NCI-H1105 (cell line): ENCODE measurements at regions not wholly inside any gene's neighbourhood (a gene's known extent, or its start where the extent isn't known, plus 50 kb on each side); places are given as distances from the start of the nearest gene placed in this dataset.

Experiments
- DNase-seq: peaks from one replicate; lab custom pipeline; 2025; lab: John Stamatoyannopoulos, UW

DNA sequence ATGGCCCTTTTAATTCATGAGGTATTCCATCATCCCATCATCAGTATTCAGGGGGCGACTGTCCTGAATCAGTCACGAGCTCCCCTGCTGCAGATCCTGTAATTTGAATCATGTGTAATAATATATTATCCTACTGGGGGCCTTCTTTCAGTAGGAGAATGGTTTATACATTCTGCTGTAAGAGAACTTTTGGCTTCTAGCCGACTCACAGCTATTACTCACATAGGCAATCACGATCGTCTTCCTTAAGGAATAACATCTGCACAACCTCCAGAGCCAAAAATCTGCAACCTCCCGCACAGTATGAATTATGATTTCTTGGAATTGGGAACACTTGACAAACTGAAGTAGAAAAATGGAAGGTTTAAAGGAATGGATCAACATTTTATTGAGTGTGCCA, 343.0 kb downstream of the USP25 start:
- no peak for DNase-seq

DNA sequence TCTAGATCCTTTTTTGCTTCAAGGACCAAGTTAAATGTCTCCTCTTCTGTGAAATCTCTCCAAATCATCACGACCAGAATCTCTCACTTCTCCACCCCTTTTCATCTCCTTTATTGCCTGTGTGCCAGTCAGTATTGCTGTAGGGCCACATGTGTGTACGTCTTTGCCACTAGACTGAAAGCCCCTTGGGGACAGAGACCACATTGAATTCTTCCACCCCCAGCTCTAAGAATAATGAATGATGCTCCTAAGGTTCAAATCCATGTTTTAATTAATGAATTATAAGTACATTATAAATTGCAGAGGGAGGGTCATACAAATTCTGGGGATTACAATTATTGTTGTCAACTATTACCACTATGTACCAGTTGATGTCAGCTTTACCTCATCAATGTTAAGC, 343.8 kb downstream of the USP25 start:
- no peak for DNase-seq

DNA sequence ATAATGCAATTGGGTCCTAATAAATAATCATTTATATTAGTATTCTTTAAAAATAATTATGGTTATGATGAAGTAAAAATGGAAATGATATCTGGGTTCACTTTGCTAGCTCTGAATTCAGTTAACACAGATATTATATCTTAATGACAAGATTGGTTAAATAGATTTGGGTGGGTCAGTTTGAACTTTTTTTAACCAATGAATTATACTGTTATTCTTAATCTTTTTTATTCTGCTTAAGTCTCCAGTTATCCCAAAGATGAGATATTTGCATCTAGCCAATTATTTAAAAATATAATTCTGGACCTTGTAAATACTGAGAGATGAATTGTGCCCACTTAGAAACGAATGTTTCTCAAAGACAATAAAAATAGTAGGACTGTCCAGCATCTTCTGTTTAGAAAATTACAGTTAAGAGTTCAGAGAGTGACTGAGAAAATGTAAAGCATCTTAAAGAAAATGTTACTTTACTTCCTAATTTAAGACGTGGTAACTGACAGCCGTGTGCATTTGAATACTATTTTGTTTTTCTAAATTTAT, 345.2 kb downstream of the USP25 start:
- DNase-seq: no peak

DNA sequence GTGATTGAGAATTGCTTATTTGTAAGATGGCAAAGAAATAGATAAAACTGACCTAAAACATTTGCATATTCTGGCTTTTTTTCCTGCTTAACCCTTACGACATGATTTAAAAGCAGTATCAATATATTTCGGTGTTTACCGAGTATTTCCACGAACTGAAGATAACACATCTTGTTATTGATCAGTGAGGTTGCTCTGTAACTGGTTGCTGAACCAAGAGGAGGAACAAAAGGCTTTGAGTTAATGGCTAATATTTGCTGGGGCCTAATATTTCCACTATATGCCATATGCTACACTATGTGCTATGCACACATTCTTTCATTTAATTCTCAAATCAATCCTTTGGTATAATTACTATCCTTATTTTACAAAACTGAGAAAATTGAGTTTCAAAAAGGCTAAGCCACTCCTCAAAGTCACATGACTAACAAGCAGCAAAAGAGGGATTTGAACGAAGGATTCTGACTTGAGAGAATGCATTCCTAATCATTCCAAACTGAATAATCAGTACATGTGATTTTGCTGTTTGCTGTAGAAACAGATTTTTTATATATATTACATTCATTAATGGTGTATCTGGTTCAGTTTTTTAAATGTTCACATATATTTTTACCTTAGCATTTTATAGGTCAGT, 346.0 kb downstream of the USP25 start:
- DNase-seq: no peak

DNA sequence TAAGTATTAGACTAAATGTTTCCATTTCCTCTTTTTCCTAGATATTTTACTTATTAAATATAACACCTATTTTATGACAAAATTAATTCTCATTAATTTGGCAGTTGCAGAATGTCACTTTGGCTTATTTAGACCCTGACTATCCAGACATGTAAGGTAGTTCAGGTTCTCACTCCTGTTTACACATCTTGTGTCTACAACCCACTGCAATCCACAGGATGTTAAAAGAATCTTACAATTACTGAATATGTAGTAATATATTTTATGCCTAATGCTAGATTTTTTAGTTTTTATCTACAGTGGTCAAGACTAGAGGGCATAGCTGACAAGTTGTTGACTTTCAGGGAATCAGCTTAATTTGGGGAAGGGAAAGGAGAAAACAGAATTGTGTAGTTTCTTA, 346.7 kb downstream of the USP25 start:
- no peak for DNase-seq

DNA sequence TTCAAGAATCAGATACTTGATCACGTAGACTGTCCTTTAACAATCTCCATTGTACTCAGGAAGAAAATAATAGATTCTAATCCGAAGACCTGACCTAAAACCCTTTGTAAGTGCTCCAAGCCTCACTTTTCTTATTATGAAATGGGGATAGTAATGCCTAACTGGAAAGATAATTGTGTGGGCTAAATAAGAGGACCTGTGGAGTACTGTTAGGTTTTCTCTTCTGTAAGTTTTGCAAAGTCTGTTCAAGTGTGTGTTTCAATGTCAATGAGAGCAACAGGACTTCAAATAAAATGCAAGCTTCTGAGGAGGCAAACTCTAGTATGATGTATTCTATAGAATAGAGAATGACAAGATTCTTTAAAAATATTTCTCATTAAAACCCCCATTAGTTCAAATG, 348.6 kb downstream of the USP25 start:
- DNase-seq: no peak

DNA sequence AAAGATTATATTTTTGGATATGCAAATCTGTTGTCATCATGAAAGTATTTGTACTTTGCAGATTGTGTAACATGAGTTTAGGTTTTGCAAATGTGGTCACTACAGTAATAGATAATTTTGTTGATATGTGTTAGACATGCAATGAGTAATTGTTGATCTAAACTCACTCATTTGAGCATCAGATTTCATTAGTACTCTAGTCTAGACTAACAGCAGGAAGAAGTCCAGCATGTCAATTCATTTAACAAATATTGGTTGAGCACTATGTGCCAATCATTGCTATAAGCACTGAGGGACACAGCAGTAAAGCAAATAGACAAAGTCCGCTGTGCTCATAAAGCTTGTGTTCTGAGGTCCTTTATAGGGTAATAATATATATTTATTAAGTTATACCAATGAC, 350.0 kb downstream of the USP25 start:
- no peak for DNase-seq

DNA sequence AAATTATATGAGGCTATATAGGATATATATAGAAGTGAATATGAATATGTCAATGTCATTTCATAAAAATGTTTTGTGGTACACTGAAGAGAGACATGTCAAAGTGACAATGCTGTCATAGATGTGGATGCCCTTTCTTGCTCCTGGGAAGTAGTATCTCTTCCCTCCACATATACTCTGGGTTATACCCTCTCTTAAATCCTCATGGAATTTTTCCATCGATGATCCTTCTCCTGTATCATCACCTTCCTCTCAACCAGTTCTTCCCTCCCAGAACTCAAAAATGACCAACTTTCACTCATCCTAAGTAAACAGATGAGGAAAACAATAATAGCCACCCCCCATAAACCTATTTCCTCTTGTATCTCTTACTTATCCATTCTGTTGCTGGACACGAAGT, 351.5 kb downstream of the USP25 start:
- no peak for DNase-seq

DNA sequence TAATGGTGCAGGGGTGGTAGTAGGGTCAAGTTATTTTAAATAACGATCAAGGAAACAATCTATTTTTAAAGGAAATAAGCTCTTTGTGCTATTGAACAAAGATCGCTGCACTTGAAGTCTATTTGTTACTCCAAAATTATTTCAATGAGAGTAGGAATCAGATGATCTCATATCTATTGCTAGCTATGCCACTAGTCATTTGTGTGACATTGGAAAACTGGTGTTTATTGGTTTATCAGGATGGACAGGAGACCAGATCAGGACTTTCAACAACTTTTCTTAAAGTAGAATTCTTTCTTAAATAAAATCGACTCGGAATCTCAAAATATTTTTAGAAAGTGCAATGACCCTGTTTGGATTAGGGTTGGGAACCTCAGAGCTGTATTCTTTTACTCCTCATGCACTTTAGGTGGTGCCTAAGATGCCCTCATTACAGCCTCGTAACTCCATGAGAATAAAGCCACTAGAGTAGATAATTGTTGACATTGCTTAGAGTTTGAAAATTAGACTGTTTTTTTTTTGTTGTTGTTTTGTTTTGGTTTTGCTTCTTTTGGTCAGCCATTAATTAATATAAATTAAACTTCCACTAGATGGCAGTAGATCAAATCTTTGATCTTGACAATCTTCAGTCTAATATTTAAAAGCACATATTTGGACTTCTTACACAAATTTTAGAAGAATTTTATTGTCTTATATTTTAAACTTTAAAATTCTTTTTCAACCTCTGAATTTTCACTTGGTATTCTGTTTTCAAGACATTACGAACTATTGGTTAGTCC, 352.4 kb downstream of the USP25 start:
- peak; percentile 2 for DNase-seq

DNA sequence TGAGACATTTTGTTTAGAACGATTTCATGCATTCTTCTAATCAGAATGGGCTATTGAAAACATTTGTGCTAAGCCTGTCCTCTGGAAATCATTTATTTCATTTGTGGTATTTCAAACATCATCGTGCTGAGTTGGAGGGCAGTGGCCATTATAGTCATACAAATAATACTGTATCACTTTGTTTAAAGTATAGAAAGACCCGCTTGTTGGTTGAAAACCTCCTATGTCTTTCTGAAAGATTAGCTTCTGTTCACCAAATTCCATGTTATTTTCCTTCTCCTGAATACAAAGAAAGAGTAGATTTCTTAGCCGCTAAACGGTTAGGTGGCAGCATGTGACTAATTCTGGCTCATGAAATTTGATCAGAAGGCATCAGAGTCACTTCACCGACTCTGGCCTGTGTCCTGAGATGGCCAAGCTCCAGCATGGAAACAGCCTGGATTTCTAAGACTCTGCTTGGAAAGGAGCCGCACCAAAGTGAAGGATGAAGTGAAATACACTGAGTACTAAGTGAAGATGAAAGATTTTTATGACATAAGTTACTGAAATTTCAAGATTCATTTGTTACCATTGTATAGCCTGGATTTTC, 355.1 kb downstream of the USP25 start:
- DNase-seq: no peak

DNA sequence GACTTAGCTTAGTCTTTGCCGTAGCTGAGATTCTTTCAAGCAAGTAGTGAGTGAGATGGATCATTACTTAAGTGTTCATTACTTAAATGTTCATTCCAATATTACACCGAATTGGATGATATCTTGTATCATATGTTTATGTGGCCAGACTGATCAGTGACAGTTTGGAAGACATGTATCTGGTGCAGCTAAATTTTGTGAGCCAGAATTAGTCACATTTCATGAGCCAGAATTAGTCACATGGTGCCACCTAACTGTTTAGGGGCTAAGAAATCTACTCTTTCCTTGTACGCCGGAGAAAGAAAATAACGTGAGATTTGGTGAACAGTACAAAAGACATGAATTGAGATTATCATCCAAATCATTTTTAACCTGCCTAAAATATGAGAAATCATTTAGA, 355.6 kb downstream of the USP25 start:
- no peak for DNase-seq

DNA sequence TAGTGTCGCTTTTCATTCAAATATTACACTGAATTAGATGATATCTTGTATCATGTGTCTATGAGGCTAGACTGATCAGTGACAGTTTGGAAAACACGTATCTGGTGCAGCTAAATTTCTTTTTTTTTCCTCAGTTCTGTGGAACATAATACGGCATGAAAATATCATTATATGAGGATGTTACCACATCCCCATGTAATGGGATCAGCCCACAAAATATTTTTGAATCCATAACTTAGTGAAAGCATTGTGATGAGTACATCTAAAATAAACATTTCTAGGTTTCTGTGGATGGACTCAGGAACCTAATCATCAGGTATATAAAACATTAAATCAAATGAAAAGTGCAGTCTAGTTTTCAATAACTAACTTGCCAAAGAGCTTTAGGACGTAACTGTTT, 356.3 kb downstream of the USP25 start:
- no peak for DNase-seq

DNA sequence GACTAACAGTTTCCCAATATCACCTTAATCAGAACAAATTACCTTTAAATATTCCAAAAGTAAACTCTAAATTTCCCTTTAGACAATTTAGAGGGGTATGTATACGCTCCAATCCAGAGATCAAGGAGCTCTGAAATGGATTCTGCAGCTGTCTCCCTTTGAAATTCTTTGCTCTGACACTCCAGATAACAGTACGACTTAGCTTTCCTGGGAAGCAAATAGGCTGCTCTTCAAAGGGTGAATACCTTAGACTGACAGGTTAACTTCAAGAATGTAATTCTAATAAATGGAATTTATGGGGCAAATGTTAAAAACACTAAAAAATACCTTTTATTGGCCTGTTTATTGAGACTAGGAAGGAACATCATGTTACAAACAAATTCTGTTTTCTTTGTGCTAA, 357.2 kb downstream of the USP25 start:
- DNase-seq: no peak

DNA sequence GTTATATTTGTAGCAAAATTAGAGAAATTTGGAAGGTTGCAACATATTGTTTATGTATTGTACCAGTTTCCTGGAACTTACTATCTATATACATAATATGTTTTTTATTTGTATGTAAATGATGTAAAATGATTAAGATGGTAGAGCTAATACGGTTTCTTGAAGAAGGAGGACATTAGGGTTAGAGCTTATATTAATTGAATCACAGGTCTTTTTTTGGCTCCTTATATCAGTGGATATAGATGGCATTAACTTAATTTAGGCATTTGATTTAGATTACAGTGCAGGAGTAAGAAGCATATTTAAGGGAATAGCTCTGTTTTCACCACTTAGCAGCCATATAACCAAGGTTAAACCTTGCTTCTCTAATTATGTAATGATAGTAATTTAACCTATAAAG, 357.7 kb downstream of the USP25 start:
- no peak for DNase-seq

DNA sequence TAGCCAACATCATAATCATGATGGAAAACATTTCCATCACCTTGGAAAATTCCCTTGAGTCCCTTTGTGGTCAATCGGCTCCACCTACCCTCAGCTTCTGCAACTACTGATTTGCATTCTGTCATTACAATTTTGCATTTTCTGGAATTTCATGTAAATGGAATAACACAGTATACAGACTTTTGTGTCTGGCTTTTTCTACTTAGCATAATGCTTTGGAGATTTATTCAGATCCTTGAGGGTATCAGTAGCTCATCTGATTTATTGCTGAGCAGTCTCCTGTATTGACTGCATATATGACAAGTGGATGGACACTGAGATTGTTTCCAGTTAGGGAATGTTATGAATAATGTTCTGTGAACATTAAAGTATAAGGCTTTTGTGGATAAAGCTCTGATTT, 358.3 kb downstream of the USP25 start:
- DNase-seq: no peak

DNA sequence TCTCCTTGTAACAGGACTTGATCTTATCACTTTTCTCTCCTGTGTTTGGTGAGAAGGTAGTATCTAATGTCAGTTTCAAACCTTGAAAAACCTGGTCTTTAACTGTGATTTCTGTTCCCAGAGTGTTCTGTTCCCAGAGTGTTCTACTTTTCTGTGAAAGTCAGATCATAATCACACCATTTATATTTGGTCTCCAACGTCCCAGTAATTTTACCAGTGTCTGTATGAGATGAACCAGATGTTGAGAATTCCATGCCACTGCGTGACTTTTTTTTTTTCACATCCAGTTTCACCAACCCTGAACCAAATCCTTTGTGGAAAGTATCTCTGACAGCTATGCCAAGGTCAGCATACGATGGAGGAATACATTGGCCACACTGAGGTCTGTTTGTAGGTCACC, 365.2 kb downstream of the USP25 start:
- no peak for DNase-seq

DNA sequence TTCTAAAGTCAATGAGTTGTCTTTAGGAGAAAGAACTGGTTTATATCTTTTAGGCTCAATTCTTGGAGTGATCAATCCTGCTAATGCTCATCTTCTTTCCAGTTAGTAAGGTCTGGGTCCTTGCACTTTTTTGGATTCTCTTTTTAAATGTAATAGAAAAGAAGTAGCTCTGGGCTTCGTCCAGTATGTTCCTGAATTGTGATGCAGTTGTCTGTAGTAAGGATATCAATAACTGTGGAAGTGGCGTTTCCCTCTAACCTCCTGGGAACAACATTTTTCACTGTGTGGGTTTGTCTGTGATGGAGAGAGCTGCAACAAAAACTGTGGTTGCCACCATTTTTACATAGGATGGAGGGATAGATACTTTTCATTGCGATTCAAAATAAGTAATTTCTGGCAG, 367.2 kb downstream of the USP25 start:
- DNase-seq: no peak

DNA sequence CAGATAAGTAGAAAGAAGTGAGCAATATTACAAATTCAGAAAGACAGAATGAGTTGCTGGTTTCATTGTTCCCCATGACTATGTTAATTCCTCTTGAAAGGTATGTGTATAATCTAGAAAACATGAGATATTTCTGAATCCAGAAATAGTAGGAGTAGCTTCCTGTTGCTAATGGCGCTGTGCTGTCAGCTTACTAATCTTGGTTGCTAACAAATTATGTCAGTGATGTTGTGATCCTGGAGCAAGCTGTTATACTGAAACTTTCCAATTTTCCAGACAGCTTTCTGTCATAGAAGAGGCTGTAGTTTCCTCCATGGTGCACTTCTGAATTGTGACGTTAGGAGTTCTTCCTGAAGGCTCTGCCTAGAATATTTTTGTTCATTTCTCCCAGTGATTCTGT, 372.3 kb downstream of the USP25 start:
- no peak for DNase-seq

DNA sequence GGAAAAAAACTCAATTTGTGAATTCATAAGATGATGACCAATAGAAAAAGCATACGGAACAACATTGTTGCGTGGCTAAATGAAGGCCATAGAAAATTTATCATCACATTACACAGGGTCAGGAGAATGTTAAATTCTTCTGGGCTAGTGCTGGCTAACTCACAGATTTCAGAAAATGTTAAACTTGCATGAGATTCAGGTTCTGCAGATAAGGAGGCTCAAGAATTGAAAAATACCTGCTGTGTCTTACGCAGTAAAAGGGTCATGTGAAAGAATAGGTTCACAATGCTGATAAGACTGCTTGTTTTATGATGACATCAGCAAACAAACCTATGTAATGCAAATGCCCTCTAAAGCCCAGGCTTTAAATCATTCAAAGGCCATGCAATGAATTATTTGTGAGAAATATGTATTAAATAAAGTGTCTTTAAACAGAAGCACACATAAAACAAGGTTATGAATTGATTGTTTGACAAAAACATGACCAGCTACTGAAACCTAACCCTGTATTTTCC, 378.8 kb downstream of the USP25 start:
- no peak for DNase-seq

DNA sequence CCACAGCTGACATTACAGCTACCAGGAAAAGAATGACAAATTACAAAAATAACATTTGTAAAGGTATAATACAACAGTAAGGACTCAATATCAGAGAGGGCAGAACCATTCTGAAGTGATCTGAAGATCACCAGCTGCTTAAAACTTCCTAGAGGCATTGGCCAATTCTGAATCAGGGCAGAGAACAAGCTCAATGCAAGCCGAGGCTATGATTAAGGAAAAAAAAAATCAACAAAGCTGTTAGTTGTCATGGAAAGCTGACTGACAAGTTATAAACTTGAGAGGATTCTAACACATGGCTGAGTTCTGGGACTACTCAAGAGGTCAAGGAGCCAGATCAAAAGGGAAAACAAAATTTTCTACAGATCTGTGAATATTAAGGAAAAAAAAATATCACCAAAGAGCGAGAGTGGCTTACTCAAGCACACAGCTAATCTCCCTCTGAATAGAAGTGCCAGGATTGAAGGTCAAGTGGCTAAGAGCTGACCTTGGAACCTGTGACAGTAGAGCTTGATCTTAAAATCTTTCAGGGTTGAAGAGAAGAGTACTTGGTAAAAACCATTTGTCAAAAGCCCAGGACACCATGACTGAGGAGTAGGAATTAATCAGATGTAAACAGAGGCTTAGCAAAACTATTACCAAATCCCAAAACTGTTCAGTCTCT, 383.4 kb downstream of the USP25 start:
- DNase-seq: no peak

DNA sequence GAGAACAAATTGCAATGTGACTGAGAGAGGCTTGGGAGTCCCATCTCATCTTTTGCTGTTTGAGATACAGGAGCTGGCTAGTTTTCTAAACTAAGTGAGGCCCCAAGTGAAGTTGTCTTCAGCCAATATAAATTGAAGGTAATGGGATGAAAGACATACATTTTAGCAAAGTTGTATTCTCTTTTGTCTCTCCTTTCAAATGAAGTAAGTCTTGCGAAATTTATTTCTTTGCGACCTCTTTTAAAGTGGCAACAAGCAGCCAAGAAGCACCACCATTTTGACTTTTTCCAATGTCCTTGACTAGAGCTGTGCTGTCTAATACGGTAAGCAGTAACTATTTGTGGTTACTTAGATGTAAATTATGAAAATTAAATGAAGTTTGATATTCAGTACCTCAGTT, 385.7 kb downstream of the USP25 start:
- no peak for DNase-seq

DNA sequence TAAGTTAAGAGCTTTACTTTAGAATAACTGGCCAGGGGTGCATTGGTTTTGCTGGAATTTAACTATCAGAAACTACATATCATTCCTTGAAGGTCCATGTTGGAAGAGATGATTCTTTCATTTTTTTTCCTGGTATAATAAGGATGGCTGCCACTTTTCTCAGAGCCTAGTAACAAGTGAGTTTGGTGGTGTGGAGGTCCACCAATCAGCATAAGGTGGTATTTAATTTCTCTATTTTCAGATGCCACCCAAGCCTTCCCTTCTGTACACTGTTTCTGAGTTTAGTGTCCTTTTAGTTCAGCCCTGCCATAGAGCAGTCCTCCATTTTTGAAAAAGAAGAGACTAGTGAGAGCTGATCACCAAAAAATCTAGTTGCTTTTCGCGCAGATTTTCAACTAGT, 386.3 kb downstream of the USP25 start:
- no peak for DNase-seq

DNA sequence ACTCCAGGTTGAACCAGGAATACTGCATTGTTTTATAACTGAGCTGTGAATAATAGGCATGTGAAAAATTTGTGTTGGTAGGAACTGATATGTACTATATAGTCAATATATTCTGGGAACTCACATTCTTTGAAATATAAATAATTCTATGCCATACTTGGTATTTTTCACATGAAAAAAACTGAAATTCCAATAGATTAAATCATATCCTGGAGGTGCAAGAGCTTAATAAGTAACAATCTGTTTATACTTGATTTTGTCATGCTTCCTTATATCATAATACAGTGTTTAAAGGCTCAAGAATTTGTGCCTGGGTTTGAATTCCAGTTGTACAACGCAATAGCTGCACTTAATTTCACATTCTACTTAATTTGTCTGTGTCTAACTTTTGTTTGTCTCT, 387.0 kb downstream of the USP25 start:
- DNase-seq: no peak
